Gastroesophageal sphincter (tissue), 4 donors: ENCODE measurements at regions not wholly inside any gene's neighbourhood (a gene's known extent, or its start where the extent isn't known, plus 50 kb on each side); places are given as distances from the start of the nearest gene placed in this dataset.

Source experiments
- ATAC-seq: fragments of 150-250 bp; one replicate; pipeline ENCODE4 v1.9.1; 2016; ENCODE audit warnings: mild to moderate bottlenecking, moderate library complexity
- H3K27ac ChIP-seq, 4 donors: fragments of 200-600 bp; sonication (generic) in 3 of 4; 1 replicate in 3 of 4; 2 replicates in 1 of 4; pipeline ENCODE4 v1.5.1; 2016 to 2019
- H3K27me3 ChIP-seq: fragments of 200-600 bp; sonication (generic); one replicate; pipeline ENCODE4 v1.5.1; 2019
- H3K36me3 ChIP-seq, 2 donors: fragments of 200-600 bp; sonication (generic); one replicate each; pipeline ENCODE4 v1.5.1; 2019; ENCODE audit warnings: control low read depth in 1 of 2
- H3K4me1 ChIP-seq, 3 donors: fragments of 200-600 bp; sonication (generic); 1 replicate in 2 of 3; 2 replicates in 1 of 3; pipeline ENCODE4 v1.5.1; 2016 to 2019; ENCODE audit warnings: control low read depth in 2 of 3
- H3K4me3 ChIP-seq, 2 donors: fragments of 200-600 bp; sonication (generic); one replicate each; pipeline ENCODE4 v1.5.1; 2019; ENCODE audit warnings: mild to moderate bottlenecking in 1 of 2, moderate library complexity in 1 of 2
- H3K9me3 ChIP-seq, 3 donors: fragments of 200-600 bp; sonication (generic); one replicate each; pipeline ENCODE4 v1.5.1; 2017 to 2019; ENCODE audit warnings: control low read depth in 2 of 3
- EP300 ChIP-seq: sonication (generic); formaldehyde crosslinking; IDR thresholded peaks from one replicate; pipeline ENCODE4 v1.6.1; 2017; ENCODE audit warnings: antibody characterized with exemption, mild to moderate bottlenecking
- POLR2A ChIP-seq, 2 donors: fragments of 450-650 bp; IDR thresholded peaks; one replicate each; pipeline ENCODE4 v1.6.1; 2017; ENCODE audit warnings: antibody characterized with exemption in 2 of 2, mild to moderate bottlenecking in 2 of 2, moderate library complexity in 1 of 2
- POLR2AphosphoS5 ChIP-seq: sonication (generic); formaldehyde crosslinking; IDR thresholded peaks from one replicate; pipeline ENCODE4 v1.6.1; 2017; ENCODE audit warnings: antibody characterized with exemption
- whole genome bisulfite sequencing, 2 donors: methylation state at CpG; one replicate each; pipeline ENCODE4 v1.1.5; 2018; ENCODE audit warnings: low coverage in 1 of 2; 5-methylcytosine and 5-hydroxymethylcytosine counted together
- TF ChIP-seq, protein P1 (sequence below), 4 experiments: fragments of 200-600 bp in 2 of 4; fragments of 450-650 bp in 2 of 4; sonication (generic) in 1 of 4; IDR thresholded peaks; one replicate each; pipeline ENCODE4 v1.5.1; 2017 to 2019; ENCODE audit warnings: antibody characterized with exemption in 4 of 4, mild to moderate bottlenecking in 2 of 4, moderate library complexity in 2 of 4

DNA sequence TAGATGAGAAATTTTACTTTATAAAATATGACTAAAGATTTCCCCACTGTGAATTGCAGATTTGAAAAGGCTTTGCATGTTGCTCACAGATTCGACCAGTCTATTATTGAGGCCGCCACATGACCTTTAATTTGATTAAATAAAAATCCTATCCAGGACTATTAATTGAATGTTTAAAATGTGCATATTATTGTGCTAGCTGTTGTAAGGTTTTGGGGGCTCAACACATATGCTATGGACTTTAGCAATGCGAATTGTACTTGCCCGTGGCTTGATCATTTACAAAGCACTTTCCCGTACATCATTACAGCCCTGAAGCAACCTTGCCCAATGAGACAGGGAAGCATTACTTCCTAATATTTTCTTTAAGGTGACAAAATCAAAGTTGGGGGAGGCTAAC is 243.0 kb downstream of the ACTR3B start:
- H3K4me3 ChIP-seq = no peak overlapping the region
- no peaks in the 10 kb centered on the region for H3K27me3 ChIP-seq
- H3K9me3 ChIP-seq = no peaks in the 10 kb centered on the region
- H3K36me3 ChIP-seq = no peaks in the 10 kb centered on the region
- WGBS, 2 donors = 74 to 84% methylated on average over 5 of the region's 5 CpGs
- no peak for ATAC-seq
- H3K4me1 ChIP-seq = no peaks in the 10 kb centered on the region
- no peak overlapping the region for H3K27ac ChIP-seq
- TF ChIP-seq POLR2A (IDR thresholded peaks at IDR 0.05) (no peak), EP300 (no peak), POLR2AphosphoS5 (no peak)
- TF ChIP-seq, protein P1, sequence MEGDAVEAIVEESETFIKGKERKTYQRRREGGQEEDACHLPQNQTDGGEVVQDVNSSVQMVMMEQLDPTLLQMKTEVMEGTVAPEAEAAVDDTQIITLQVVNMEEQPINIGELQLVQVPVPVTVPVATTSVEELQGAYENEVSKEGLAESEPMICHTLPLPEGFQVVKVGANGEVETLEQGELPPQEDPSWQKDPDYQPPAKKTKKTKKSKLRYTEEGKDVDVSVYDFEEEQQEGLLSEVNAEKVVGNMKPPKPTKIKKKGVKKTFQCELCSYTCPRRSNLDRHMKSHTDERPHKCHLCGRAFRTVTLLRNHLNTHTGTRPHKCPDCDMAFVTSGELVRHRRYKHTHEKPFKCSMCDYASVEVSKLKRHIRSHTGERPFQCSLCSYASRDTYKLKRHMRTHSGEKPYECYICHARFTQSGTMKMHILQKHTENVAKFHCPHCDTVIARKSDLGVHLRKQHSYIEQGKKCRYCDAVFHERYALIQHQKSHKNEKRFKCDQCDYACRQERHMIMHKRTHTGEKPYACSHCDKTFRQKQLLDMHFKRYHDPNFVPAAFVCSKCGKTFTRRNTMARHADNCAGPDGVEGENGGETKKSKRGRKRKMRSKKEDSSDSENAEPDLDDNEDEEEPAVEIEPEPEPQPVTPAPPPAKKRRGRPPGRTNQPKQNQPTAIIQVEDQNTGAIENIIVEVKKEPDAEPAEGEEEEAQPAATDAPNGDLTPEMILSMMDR (IDR thresholded peaks at IDR 0.05) = no peak

DNA sequence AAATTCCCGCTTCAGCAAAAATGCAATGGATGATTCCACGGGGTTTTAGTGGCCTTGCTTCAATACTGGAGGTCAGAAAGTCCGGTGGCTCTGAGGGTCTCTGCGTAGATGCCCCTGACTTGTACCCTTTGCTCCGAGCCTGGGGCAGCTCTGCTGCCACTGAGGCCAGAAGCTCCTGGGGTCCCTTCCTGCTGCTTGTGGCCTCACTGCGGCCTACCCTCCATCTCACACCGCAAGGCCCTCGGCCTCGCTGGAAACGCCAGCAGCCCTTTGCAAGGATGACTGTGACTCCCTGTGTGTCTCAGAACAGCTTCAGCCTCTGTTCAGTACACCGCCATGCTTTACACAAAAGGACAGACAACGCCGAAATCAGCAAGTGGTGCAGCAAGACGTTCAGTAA is 244.8 kb downstream of the ACTR3B start:
- ATAC-seq = no peak
- no peak overlapping the region for H3K4me3 ChIP-seq
- no peaks in the 10 kb centered on the region for H3K4me1 ChIP-seq
- no peaks in the 10 kb centered on the region for H3K36me3 ChIP-seq
- 83 to 89% methylated on average over 4 to 6 of the region's 14 CpGs for WGBS, 2 donors
- no peaks in the 10 kb centered on the region for H3K9me3 ChIP-seq
- no peak overlapping the region for H3K27ac ChIP-seq
- H3K27me3 ChIP-seq = no peaks in the 10 kb centered on the region
- TF ChIP-seq POLR2AphosphoS5 (no peak), POLR2A (IDR thresholded peaks at IDR 0.05) (no peak), EP300 (no peak)

DNA sequence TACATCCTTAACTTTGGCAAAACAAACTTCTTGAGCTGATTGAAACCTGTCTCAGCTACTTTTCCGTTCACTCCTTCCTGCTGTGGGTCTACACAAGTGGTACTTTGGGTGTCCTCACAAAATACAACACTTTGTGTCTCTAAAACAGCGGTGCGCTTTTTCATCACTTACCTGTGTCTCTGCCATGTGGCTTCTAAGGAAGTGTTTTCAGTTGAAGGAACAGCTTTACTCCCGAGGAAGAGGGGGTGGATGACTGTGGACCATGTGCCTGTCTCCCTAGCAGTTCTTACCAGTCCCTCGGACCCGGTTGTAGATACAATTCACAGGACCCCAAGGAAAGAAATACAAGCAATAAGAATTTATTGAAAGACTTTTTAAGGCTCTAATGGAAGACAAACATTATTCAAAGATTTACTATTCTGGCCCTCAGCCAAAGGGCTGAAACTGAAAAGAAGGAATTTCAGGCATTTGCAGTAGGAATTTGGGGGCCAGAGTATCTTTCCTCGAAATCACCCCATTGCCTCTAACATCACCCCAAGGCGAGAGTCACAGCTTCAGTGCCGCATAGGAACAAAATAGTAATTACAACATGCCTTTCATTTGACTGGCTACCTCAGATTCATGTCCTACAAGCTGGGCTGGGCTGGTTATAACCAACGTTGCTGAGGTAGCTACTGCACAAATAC is 246.3 kb downstream of the ACTR3B start:
- no peak for TF ChIP-seq EP300
- TF ChIP-seq POLR2A (IDR thresholded peaks at IDR 0.05) = no peak
- TF ChIP-seq POLR2AphosphoS5 = no peak
- TF ChIP-seq, protein P1 (IDR thresholded peaks at IDR 0.05) = no peak

DNA sequence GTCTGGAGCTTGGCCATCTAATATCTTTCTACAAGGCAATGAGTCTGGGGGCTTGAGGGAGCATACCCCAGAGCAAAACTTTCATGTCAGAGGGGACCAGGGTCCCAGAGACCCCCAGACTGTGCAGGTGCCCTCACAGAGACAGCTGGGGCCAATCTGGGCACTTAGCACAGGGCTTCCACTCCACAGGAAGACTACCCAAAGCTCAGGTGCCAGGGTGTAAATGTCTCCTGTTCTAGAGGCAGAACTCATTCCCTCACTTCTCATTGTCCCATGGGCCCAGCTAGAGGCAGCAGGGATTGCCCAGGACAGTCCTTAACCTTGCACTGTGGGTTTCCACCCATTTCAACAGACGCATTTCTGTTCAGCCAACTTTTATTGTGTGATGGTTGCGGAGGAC is 246.9 kb downstream of the ACTR3B start:
- H3K4me1 ChIP-seq = no peaks in the 10 kb centered on the region
- WGBS, 2 donors = 93% methylated on average over 2 of the region's 2 CpGs; no CpG with 5 or more reads in 1 of the 2 donors

More for the DNA sequence above, 246.3 kb downstream of the ACTR3B start:
- Histone ChIP-seq H3K4me1 (no peaks in the 10 kb centered on the region), H3K27me3 (no peaks in the 10 kb centered on the region), H3K27ac (no peak overlapping the region), H3K4me3 (no peak overlapping the region), H3K36me3 (no peaks in the 10 kb centered on the region), H3K9me3 (no peaks in the 10 kb centered on the region)
- 45 to 52% methylated on average over 5 to 10 of the region's 10 CpGs for WGBS, 2 donors
- ATAC-seq = no peak

DNA sequence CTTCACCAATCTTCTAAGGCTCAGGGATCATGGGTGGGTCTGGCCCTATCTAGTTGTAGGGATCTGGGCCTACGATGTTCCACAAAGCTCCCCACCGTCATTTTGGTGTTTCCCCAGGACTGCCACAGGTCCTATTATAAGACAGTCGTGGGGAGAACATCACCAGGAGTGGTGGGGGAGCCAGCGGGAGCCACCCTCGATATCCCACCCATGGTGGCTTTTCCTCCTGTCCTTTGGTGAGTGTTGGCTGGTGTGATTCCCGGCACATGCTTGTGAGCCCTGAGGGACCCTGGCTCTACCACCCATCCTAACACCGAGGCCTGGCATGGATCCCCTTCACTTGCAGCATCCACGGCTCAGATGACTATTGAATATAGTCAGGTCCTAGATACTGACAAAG is 247.4 kb downstream of the ACTR3B start:
- Histone ChIP-seq H3K4me1 (no peaks in the 10 kb centered on the region), H3K4me3 (no peak overlapping the region), H3K36me3 (no peaks in the 10 kb centered on the region), H3K27ac (no peak overlapping the region), H3K9me3 (no peaks in the 10 kb centered on the region), H3K27me3 (no peaks in the 10 kb centered on the region)
- TF ChIP-seq POLR2A (IDR thresholded peaks at IDR 0.05) (no peak), EP300 (no peak)
- no peak for ATAC-seq
- 83 to 100% methylated on average over 1 to 2 of the region's 8 CpGs for WGBS, 2 donors

More for the DNA sequence above, 246.9 kb downstream of the ACTR3B start:
- Histone ChIP-seq H3K36me3 (no peaks in the 10 kb centered on the region), H3K9me3 (no peaks in the 10 kb centered on the region), H3K27me3 (no peaks in the 10 kb centered on the region), H3K4me3 (no peak overlapping the region), H3K27ac (no peak overlapping the region)
- no peak for ATAC-seq
- TF ChIP-seq POLR2A (IDR thresholded peaks at IDR 0.05) (no peak), EP300 (no peak), POLR2AphosphoS5 (no peak)
- TF ChIP-seq, protein P1 (IDR thresholded peaks at IDR 0.05) = no peak

DNA sequence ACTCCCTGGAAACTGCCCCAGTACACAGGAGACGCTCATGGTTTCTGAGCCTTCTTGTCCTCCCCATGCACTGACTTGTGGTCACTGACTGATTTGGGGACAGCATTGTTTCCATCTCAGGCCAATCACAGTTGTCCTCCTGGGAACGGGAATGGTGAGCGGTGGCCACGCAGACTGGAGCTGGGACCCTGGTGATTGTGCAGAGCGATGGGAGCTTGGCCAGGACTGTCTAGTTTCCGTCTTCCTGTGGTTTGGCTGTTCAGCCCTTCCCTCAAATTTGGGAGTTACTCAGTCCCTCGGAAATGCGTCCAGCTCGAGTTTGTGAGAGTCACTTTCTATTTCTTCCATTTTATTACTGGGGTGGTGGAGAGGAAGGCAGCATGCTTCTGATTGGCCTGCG is 250.9 kb downstream of the ACTR3B start:
- H3K27ac ChIP-seq = no peak overlapping the region
- no peaks in the 10 kb centered on the region for H3K27me3 ChIP-seq
- no peak for ATAC-seq
- no peaks in the 10 kb centered on the region for H3K36me3 ChIP-seq
- no peak overlapping the region for H3K4me3 ChIP-seq
- H3K4me1 ChIP-seq = no peaks in the 10 kb centered on the region
- TF ChIP-seq, protein P1 (IDR thresholded peaks at IDR 0.05) = no peak
- TF ChIP-seq POLR2A (IDR thresholded peaks at IDR 0.05) (no peak), POLR2AphosphoS5 (no peak), EP300 (no peak)
- no peaks in the 10 kb centered on the region for H3K9me3 ChIP-seq
- 82 to 83% methylated on average over 2 to 9 of the region's 10 CpGs for WGBS, 2 donors
